ENCODE measurements at regions not wholly inside any gene's neighbourhood (a gene's known extent, or its start where the extent isn't known, plus 50 kb on each side); places are given as distances from the start of the nearest gene placed in this dataset.

DNA sequence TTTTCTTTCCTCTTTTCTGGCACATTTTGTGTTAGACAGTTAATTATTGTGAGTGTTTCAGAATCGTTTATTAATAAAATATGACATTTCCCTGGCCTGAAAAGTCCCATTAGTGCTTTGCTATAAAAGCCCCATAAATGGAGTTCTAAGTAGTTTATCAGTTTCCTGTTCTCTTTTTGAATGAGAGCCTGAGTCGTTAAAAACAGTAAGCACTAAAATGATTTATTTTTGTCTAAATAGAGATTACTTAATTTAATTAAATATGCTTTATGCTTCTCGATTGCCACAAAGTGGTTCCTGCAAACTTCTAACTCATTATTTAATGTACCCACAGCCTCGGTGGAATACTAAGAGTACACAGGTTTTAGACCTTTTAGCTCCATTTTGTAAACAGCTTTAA lies 577.9 kb downstream of the C6orf118 start:
- no peak overlapping the region for H2AFZ ChIP-seq (ENCODE audit: low read depth, low read length, poor library complexity, severe bottlenecking)
- no peaks in the 10 kb centered on the region for H3K79me2 ChIP-seq (ENCODE audit: insufficient read depth, low read length)
- DNase-seq (ENCODE audit: low read depth, low spot score) (no peak), ATAC-seq (no peak)
- TF ChIP-seq EZH2 (IDR thresholded peaks at IDR 0.05) (no peak), JUND (IDR thresholded peaks at IDR 0.05) (no peak), SRF (IDR thresholded peaks at IDR 0.05; ENCODE audit: low read depth) (no peak), POLR2AphosphoS5 (IDR thresholded peaks at IDR 0.05; ENCODE audit: low read depth, low read length) (no peak), RAD21 (IDR thresholded peaks at IDR 0.05; ENCODE audit: low read depth) (no peak), ELF1 (IDR thresholded peaks at IDR 0.05; ENCODE audit: borderline replicate concordance, low read depth) (no peak), POLR2A (IDR thresholded peaks at IDR 0.05; ENCODE audit: borderline replicate concordance, extremely low read depth, insufficient read depth, insufficient read length) (no peak), CEBPB (IDR thresholded peaks at IDR 0.05; ENCODE audit: low read depth) (no peak), EZH2phosphoT487 (IDR thresholded peaks at IDR 0.05; ENCODE audit: borderline replicate concordance) (no peak), TCF7L2 (IDR thresholded peaks at IDR 0.05; ENCODE audit: borderline replicate concordance, extremely low read depth, insufficient read depth, insufficient read length) (no peak), SIN3A (IDR thresholded peaks at IDR 0.05; ENCODE audit: low read depth) (no peak)
- TF ChIP-seq, protein P1, sequence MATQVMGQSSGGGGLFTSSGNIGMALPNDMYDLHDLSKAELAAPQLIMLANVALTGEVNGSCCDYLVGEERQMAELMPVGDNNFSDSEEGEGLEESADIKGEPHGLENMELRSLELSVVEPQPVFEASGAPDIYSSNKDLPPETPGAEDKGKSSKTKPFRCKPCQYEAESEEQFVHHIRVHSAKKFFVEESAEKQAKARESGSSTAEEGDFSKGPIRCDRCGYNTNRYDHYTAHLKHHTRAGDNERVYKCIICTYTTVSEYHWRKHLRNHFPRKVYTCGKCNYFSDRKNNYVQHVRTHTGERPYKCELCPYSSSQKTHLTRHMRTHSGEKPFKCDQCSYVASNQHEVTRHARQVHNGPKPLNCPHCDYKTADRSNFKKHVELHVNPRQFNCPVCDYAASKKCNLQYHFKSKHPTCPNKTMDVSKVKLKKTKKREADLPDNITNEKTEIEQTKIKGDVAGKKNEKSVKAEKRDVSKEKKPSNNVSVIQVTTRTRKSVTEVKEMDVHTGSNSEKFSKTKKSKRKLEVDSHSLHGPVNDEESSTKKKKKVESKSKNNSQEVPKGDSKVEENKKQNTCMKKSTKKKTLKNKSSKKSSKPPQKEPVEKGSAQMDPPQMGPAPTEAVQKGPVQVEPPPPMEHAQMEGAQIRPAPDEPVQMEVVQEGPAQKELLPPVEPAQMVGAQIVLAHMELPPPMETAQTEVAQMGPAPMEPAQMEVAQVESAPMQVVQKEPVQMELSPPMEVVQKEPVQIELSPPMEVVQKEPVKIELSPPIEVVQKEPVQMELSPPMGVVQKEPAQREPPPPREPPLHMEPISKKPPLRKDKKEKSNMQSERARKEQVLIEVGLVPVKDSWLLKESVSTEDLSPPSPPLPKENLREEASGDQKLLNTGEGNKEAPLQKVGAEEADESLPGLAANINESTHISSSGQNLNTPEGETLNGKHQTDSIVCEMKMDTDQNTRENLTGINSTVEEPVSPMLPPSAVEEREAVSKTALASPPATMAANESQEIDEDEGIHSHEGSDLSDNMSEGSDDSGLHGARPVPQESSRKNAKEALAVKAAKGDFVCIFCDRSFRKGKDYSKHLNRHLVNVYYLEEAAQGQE (IDR thresholded peaks at IDR 0.05; ENCODE audit: low read depth), result no peak
- TF ChIP-seq, protein P2, sequence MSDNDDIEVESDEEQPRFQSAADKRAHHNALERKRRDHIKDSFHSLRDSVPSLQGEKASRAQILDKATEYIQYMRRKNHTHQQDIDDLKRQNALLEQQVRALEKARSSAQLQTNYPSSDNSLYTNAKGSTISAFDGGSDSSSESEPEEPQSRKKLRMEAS (IDR thresholded peaks at IDR 0.05), result no peak
- H3K4me3 ChIP-seq (replicated peaks in 1 of 2; ENCODE audit: low read depth in 1 of 2, low read length in 2 of 2), result no peak overlapping the region
- H3K4me2 ChIP-seq (ENCODE audit: low read length), result no peak overlapping the region
- no peaks in the 10 kb centered on the region for H3K36me3 ChIP-seq (ENCODE audit: control insufficient read depth in 1 of 2, insufficient read depth in 2 of 2, low read length in 2 of 2)
- CTCF ChIA-PET, result no interaction called here
- peaks cover 0 to 12% of the 10 kb centered on the region in 2 experiments; a peak in 2 of 4 replicates for H3K9me3 ChIP-seq (ENCODE audit: control insufficient read depth in 1 of 2, insufficient read depth in 1 of 2, low read depth in 1 of 2, low read length in 2 of 2)
- no peaks in the 10 kb centered on the region for H3K27me3 ChIP-seq (ENCODE audit: insufficient read depth, low read length)
- no peaks in the 10 kb centered on the region for H3K9me2 ChIP-seq (ENCODE audit: insufficient read depth)
- no peaks in the 10 kb centered on the region for H4K20me1 ChIP-seq (ENCODE audit: insufficient read depth)
- no TSS peak for BruUV-seq (replicated peaks)
- POLR2A ChIA-PET, result no interaction called here
- intact Hi-C loops (cut with micrococcal nuclease), result no loop called here
- H3K4me1 ChIP-seq (ENCODE audit: control insufficient read depth in 1 of 2, insufficient read depth in 2 of 2, low read length in 2 of 2), result no peaks in the 10 kb centered on the region
- no peak overlapping the region for H3K9ac ChIP-seq (ENCODE audit: low read length)
- RAD21 ChIA-PET (ENCODE audit: low non-redundant PET in 1 of 2, low total read pairs in 2 of 2, uncharacterized antibody in 2 of 2, unreplicated experiment in 2 of 2), result no interaction called here
- no peak overlapping the region for H3K27ac ChIP-seq (ENCODE audit: low read depth, low read length)
